BJ (cell line): ENCODE measurements at regions not wholly inside any gene's neighbourhood (a gene's known extent, or its start where the extent isn't known, plus 50 kb on each side); places are given as distances from the start of the nearest gene placed in this dataset.

ENCODE experiments used
- CTCF ChIA-PET: fragments of 350-600 bp; formaldehyde crosslinking; extraction: SDS; loops from one replicate; lab custom pipeline; 2021; ENCODE audit warnings: antibody characterized with exemption, inconsistent platforms; lab: Yijun Ruan, JAX
- POLR2A ChIA-PET: fragments of 300-600 bp; sonication (Branson Sonifier 250); formaldehyde crosslinking; extraction: SDS; loops from one replicate; lab custom pipeline; 2021; ENCODE audit warnings: antibody characterized with exemption; lab: Charles Lee
- DNase-seq: peaks from one replicate; pipeline ENCODE4 v3.0.0-alpha.2; 2011; ENCODE audit warnings: low read depth
- H3K27me3 ChIP-seq: 2 replicates; pipeline ENCODE4 v1.6.0; 2011; ENCODE audit warnings: low read length; ENCODE audit not compliant: control insufficient read depth, insufficient read depth
- H3K36me3 ChIP-seq: 2 replicates; pipeline ENCODE4 v1.5.1; 2011; ENCODE audit warnings: low read length; ENCODE audit not compliant: control insufficient read depth, insufficient read depth
- H3K4me3 ChIP-seq: 2 replicates; pipeline ENCODE4 v1.5.1; 2011; ENCODE audit warnings: low read depth, mild to moderate bottlenecking, control low read depth, low read length
- TF ChIP-seq, protein P1 (sequence below): IDR thresholded peaks from 2 replicates; pipeline ENCODE4 v1.5.1; 2011; ENCODE audit warnings: low read depth, mild to moderate bottlenecking, control low read depth, inconsistent platforms, low read length, moderate library complexity; ENCODE audit not compliant: insufficient read depth

DNA sequence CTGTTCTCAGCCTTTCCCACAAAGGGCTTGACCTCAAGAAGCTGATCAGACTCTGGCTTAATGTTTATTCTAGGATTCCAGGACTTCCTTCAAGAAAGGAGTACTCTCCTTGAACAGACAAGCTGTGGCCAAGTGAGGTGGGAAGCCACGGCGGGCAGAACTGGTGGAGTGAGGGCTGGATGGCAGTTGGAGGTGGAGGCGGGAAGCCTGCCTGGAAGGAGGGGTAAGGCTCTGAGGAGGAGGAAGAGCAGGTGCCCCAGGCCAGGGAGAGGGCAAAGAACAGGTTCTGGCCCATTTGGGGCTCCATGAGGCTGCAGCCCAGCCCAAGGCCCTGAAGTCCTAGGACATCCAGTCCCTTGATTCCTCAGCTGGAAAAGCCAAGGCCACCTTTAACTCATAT is 143.9 kb downstream of the CYP26B1 start:
- ChIA-PET POLR2A (no interaction called here), CTCF (interaction anchor here (1.3 to 1.6 kb wide), 2 partner anchors 146 to 204 kb away, joined by 3 to 5 read pairs; no protein-coding TSS in a partner anchor)
- TF ChIP-seq, protein P1, sequence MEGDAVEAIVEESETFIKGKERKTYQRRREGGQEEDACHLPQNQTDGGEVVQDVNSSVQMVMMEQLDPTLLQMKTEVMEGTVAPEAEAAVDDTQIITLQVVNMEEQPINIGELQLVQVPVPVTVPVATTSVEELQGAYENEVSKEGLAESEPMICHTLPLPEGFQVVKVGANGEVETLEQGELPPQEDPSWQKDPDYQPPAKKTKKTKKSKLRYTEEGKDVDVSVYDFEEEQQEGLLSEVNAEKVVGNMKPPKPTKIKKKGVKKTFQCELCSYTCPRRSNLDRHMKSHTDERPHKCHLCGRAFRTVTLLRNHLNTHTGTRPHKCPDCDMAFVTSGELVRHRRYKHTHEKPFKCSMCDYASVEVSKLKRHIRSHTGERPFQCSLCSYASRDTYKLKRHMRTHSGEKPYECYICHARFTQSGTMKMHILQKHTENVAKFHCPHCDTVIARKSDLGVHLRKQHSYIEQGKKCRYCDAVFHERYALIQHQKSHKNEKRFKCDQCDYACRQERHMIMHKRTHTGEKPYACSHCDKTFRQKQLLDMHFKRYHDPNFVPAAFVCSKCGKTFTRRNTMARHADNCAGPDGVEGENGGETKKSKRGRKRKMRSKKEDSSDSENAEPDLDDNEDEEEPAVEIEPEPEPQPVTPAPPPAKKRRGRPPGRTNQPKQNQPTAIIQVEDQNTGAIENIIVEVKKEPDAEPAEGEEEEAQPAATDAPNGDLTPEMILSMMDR: no peak
- Histone ChIP-seq H3K27me3 (peaks cover 11% of the 10 kb centered on the region), H3K36me3 (no peaks in the 10 kb centered on the region), H3K4me3 (no peak overlapping the region)
- no peak for DNase-seq

DNA sequence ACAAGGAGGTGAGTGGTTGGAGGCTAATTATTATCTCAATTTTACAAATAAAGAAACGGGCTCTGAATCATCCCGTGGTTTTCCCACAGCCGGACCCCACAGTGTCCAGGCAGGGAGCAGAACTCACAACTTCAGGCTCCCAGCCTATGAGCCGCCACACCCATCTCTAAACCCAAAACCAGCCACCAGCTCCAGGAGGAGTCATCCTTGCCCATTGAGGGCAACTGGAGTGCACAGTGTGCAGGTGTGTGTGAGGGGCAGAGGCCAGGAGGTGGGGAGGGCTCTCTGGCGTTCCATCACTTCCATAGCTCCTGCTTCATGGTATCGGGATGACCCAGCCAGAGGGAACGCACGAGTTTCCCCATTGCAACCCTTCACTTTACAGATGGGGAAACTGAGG is 144.5 kb downstream of the CYP26B1 start:
- TF ChIP-seq, protein P1: no peak
- ChIA-PET POLR2A (no interaction called here), CTCF (no interaction called here)
- no peaks in the 10 kb centered on the region for H3K36me3 ChIP-seq
- H3K4me3 ChIP-seq: no peak overlapping the region
- no peak for DNase-seq
- peaks cover 11% of the 10 kb centered on the region for H3K27me3 ChIP-seq

DNA sequence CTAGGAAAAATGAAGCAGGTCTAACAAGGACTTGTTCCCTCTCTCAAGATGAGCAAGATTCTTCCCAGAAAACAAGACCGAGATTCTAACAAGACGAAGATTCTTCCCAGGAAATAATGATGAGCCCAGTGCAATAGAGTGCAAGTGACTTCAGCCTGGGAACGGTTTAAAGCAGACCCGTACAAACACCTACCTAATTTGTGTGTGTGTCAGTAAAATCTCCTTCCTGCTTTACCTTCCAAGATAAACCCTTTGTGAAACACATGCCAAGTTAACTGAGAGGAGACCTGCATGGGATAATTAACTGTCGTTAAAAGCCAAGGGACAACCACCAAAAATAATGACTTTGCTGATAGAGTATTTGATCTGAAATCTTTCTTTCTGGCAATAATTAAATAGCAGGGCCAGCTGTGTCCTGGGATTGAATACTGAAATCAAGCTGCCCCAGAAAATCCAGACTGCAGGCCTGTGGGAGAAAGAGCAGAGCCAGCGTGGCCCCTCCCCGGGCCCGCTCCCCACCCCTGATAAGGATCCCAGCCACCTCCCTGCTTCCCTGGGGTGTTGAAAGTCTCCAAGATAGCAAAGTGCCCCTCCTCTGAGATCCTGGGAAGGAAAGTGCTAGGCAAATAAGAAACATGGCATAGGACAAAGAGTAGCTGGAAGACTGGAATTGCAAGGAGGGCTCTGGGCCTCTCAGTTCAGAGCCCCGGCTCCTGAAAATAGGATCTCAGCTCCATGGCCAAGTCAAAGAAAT is 145.5 kb downstream of the CYP26B1 start:
- H3K36me3 ChIP-seq: no peaks in the 10 kb centered on the region
- no peak overlapping the region for H3K4me3 ChIP-seq
- peaks cover 11% of the 10 kb centered on the region for H3K27me3 ChIP-seq
- CTCF ChIA-PET: interaction anchor here (0.9 kb wide), 1 partner anchor 202 kb away, joined by 3 read pairs; no protein-coding TSS in a partner anchor
- TF ChIP-seq, protein P1: no peak
- POLR2A ChIA-PET: no interaction called here
- no peak for DNase-seq

DNA sequence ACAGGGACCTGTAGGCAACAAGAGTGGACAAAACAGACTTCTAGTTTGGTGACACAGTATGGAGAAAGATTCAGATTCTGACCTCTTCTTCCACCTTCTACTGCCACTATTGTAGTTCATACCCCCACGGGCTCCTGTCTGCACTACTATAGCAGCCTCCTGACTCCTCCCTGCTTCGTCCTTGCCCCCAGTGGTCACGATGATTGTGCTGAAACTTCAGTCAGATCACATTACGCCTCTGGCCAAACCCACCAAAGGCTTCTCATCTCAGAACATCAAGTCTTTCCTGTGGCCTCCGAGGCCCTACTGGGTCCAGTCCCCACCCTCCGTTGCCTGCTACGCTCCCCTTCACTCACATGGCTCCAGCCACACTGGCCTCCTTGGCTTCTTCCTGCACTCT is 147.6 kb downstream of the CYP26B1 start:
- no peaks in the 10 kb centered on the region for H3K36me3 ChIP-seq
- CTCF ChIA-PET: no interaction called here
- H3K4me3 ChIP-seq: no peak overlapping the region
- POLR2A ChIA-PET: no interaction called here
- H3K27me3 ChIP-seq: peaks cover 8% of the 10 kb centered on the region
- TF ChIP-seq, protein P1: no peak
- DNase-seq: no peak

DNA sequence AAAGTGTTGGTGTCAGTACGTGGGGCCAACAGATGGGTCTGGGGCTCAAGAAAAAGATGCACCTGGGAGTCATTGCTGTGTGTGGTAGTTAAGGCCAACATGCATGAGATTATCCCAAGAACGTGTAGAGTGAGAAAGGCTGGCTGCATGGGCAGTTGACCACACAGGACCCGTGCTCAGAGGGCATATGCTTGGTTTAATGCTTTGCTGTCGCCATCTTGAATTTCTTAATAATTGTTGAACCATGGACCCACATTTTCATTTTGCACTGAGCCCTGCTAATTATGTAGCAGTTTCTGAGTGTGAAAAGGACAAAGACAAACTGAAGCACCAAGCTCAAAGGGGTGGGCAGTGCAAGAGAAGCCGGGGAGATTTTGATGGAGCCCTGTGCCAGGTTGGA is 148.1 kb downstream of the CYP26B1 start:
- TF ChIP-seq, protein P1: no peak
- Histone ChIP-seq H3K4me3 (no peak overlapping the region), H3K27me3 (peaks cover 6% of the 10 kb centered on the region), H3K36me3 (no peaks in the 10 kb centered on the region)
- ChIA-PET POLR2A (no interaction called here), CTCF (no interaction called here)
- DNase-seq: no peak
